ENCODE measurements at regions not wholly inside any gene's neighbourhood (a gene's known extent, or its start where the extent isn't known, plus 50 kb on each side); places are given as distances from the start of the nearest gene placed in this dataset.

DNA sequence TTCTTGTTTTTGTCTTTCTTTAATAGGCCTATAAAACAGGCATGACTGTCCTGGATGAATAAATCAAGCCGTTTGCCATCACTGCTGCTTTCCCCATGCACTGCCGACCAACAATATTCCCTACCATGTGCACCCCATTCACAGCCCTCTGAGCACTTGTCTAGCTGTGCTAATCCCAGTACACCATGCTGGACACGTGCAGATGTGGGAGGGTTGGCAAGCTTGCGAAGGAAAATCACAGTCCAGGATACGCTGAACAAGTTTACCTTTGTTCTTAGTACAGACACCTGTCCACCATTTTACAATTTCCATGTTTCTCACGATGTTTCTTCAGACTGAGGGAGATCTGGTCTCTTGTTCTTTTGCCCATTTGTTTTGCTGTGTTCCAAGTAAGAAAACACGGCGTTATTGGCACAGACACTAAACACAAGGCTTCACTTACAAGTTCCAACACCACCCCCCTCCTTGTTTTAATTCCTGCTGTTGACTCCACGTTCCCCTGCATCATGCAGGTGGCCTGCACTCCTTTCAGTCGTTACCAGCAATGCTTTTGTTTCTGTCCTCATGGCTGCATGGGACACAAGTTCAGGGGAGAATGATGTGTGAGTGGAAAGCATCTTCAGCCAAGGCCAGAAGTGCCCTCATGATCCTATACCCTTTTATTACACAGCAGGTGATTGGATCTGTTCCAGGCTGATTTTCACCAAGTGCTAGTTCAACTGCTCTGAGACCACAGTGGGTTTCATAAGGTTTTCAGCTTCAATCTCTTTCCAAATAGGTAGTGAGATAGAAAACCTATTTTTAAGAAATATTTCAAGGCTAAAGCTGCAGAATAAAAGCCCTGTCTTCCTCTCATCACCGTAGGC lies 608.9 kb downstream of the IRX1 start:
- TF ChIP-seq POLR2A (IDR thresholded peaks at IDR 0.05) = no peak
- TF ChIP-seq CTCF (IDR thresholded peaks at IDR 0.05) = no peak
- TF ChIP-seq POLR2AphosphoS5 (IDR thresholded peaks at IDR 0.05; ENCODE audit: insufficient read depth in 1 of 2, low read depth in 1 of 2) = no peak
